Left ventricle myocardium inferior (tissue), 1 donor: ENCODE measurements at regions not wholly inside any gene's neighbourhood (a gene's known extent, or its start where the extent isn't known, plus 50 kb on each side); places are given as distances from the start of the nearest gene placed in this dataset.

ENCODE experiments used
- DNase-seq: peaks from one replicate; pipeline ENCODE4 v3.0.0-alpha.2; 2020
- H3K27ac ChIP-seq: fragments of 200-600 bp; replicated peaks from 2 replicates; pipeline ENCODE4 v1.8.0; 2021
- H3K27me3 ChIP-seq: fragments of 200-600 bp; 2 replicates; pipeline ENCODE4 v1.8.0; 2021; ENCODE audit warnings: low read depth
- H3K36me3 ChIP-seq: fragments of 200-600 bp; 2 replicates; pipeline ENCODE4 v1.8.0; 2021
- H3K4me1 ChIP-seq: fragments of 200-600 bp; 2 replicates; pipeline ENCODE4 v1.8.0; 2021
- H3K4me3 ChIP-seq: fragments of 200-600 bp; 2 replicates; pipeline ENCODE4 v1.8.0; 2021; ENCODE audit warnings: mild to moderate bottlenecking, moderate library complexity
- H3K9me3 ChIP-seq: fragments of 200-600 bp; replicated peaks from 2 replicates; pipeline ENCODE4 v1.8.0; 2021
- intact Hi-C: fragments of 100-400 bp; cut with micrococcal nuclease; formaldehyde crosslinking; loops from one replicate; pipeline ENCODE4 v1.11.0; 2022
- TF ChIP-seq, protein P1 (sequence below): fragments of 200-600 bp; IDR thresholded peaks from 2 replicates; pipeline ENCODE4 v1.8.0; 2021; ENCODE audit warnings: antibody characterized with exemption, mild to moderate bottlenecking, borderline replicate concordance
- donor health status: DM: no; HTN: yes; CAD: no; lungs with severe emphysema.

DNA sequence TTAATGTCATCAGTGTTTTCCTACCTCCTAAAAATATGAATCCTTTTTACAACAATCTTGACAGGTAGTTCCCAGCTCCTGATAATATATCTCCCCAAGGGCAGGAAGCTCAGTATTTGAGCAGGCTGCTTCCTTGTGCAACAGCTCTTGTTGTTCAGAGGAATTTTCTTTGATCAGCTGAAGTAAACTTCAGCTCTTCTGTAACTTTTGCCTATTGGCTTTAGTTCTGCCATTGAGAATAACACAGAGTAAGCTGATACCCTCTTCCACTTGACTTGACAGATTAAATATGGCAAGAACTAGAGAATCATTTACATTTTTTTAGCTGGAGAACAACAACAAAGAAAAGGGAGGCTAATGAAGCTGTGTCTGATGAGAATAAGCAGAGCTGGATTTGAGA, 75.2 kb downstream of the LUZP4 start:
- TF ChIP-seq, protein P1, sequence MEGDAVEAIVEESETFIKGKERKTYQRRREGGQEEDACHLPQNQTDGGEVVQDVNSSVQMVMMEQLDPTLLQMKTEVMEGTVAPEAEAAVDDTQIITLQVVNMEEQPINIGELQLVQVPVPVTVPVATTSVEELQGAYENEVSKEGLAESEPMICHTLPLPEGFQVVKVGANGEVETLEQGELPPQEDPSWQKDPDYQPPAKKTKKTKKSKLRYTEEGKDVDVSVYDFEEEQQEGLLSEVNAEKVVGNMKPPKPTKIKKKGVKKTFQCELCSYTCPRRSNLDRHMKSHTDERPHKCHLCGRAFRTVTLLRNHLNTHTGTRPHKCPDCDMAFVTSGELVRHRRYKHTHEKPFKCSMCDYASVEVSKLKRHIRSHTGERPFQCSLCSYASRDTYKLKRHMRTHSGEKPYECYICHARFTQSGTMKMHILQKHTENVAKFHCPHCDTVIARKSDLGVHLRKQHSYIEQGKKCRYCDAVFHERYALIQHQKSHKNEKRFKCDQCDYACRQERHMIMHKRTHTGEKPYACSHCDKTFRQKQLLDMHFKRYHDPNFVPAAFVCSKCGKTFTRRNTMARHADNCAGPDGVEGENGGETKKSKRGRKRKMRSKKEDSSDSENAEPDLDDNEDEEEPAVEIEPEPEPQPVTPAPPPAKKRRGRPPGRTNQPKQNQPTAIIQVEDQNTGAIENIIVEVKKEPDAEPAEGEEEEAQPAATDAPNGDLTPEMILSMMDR, result no peak
- H3K27me3 ChIP-seq, result no peaks in the 10 kb centered on the region
- no peak for DNase-seq
- intact Hi-C loops, result no loop called here
- H3K4me1 ChIP-seq, result no peaks in the 10 kb centered on the region
- H3K27ac ChIP-seq, result no peak overlapping the region
- no peak overlapping the region for H3K4me3 ChIP-seq
- no peaks in the 10 kb centered on the region for H3K9me3 ChIP-seq
- H3K36me3 ChIP-seq, result no peaks in the 10 kb centered on the region

DNA sequence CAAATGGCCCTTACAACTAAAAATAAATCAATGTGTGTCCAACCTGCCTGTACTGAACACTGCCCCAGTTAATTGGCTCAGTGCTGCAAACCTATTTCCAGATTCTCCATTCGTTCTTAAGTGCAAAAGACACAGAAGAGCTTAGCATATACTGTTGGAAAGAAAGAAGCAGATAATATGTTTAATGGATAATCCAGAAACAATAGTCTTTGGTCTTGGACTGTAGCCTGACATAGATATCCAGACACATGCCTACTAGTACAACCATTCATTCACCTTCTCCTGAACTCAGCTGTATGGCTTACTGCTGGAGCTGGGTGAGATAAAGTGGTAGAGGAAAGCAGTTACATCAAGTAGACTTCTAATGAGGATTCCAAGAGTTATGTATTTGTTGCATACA, 77.0 kb downstream of the LUZP4 start:
- no peak overlapping the region for H3K4me3 ChIP-seq
- no peak overlapping the region for H3K27ac ChIP-seq
- no peaks in the 10 kb centered on the region for H3K36me3 ChIP-seq
- no peaks in the 10 kb centered on the region for H3K9me3 ChIP-seq
- no peak for DNase-seq
- no peaks in the 10 kb centered on the region for H3K27me3 ChIP-seq
- H3K4me1 ChIP-seq, result no peaks in the 10 kb centered on the region
- TF ChIP-seq, protein P1, result no peak
- intact Hi-C loops, result no loop called here

DNA sequence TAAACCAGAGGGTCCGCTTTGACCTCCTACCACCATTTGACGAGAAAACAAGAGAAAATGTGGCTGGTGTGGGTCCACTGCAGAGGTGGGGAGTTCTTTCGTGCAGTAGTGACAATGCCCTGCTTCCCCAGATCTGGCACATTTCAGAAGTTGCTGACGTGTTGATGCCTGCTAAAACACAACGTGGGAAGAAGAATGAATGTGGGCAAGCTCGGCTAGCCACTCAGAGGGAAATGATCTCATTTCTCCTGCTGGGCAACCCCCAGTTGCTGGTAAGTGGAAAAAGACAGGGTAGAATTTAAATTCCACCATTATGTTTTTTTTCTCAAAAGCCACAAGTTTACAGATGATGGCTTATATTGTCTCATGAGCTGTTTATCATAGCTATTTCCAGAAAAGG, 77.9 kb downstream of the LUZP4 start:
- H3K27ac ChIP-seq, result no peak overlapping the region
- H3K4me3 ChIP-seq, result no peak overlapping the region
- peaks cover 7% of the 10 kb centered on the region for H3K4me1 ChIP-seq
- TF ChIP-seq, protein P1, result no peak
- no peak for DNase-seq
- no peaks in the 10 kb centered on the region for H3K36me3 ChIP-seq
- intact Hi-C loops, result no loop called here
- H3K9me3 ChIP-seq, result no peaks in the 10 kb centered on the region
- no peaks in the 10 kb centered on the region for H3K27me3 ChIP-seq

DNA sequence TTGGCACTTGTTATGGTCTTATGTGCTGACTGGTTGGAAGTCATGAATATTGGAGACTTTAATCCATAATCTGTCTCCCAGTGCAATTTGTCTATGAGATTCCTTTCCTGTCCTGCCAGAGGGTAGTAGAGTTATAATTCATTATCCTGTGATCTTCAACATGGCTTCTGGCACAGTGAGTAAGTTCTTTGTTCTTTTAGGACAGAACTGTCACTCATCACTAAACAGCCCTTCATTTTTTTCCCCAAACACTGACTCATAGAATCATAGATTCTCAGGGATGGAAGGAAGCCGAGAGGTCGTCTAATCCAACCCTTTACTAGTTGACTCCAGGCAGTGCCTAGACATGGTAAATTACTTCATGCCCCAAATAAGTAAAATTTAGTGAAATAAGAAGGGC, 78.4 kb downstream of the LUZP4 start:
- DNase-seq, result no peak
- intact Hi-C loops, result no loop called here
- no peaks in the 10 kb centered on the region for H3K27me3 ChIP-seq
- peaks cover 10% of the 10 kb centered on the region for H3K4me1 ChIP-seq
- no peaks in the 10 kb centered on the region for H3K9me3 ChIP-seq
- no peak overlapping the region for H3K27ac ChIP-seq
- TF ChIP-seq, protein P1, result no peak
- no peaks in the 10 kb centered on the region for H3K36me3 ChIP-seq
- no peak overlapping the region for H3K4me3 ChIP-seq

DNA sequence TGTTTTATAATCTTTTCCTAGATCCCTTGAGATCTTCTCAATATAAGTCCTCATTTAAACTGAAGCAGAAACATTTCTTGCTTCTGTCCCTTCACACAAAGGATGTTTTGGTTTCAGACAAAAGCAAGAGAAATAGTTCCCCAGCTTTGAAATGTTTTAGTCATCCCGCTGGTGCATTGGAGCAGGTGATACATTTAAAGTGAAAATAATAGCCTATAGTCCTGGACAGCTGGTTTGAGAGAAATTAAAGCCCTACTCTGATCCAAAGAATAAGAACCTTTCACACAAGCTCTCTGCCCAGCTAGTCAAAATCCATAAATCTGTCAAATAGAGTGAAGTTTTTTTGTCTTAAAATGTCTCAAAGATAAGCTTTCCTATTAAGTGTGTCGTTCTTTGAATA, 79.4 kb downstream of the LUZP4 start:
- intact Hi-C loops, result no loop called here
- H3K36me3 ChIP-seq, result no peaks in the 10 kb centered on the region
- no peak for DNase-seq
- peaks cover 10% of the 10 kb centered on the region for H3K4me1 ChIP-seq
- H3K27ac ChIP-seq, result no peak overlapping the region
- no peaks in the 10 kb centered on the region for H3K27me3 ChIP-seq
- no peaks in the 10 kb centered on the region for H3K9me3 ChIP-seq
- TF ChIP-seq, protein P1, result no peak
- no peak overlapping the region for H3K4me3 ChIP-seq

DNA sequence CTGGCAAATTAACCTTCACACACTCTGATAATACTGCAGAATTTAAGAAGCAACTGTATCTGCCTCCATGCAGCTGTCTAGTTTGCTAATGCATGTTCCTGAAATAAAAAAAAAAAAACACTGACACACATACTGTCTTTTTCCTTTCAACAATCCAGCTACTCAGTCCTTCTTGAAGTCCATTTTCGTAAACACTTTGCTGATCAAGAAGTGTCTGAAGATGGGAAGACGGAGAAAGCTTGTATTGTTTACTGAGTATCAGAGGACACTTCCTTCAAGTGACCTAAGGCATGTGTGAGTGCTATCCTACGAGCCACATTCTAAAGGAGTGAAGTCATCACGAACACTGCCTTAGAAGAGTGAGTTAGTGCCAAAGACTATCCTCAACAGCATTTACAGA, 82.6 kb downstream of the LUZP4 start:
- no peak overlapping the region for H3K4me3 ChIP-seq
- H3K27ac ChIP-seq, result peak overlapping the region; percentile 19
- H3K4me1 ChIP-seq, result peaks cover 10% of the 10 kb centered on the region
- no peaks in the 10 kb centered on the region for H3K9me3 ChIP-seq
- intact Hi-C loops, result no loop called here
- H3K36me3 ChIP-seq, result no peaks in the 10 kb centered on the region
- H3K27me3 ChIP-seq, result no peaks in the 10 kb centered on the region
- no peak for DNase-seq
- TF ChIP-seq, protein P1, result no peak
